GM12864 (cell line): ENCODE measurements at regions not wholly inside any gene's neighbourhood (a gene's known extent, or its start where the extent isn't known, plus 50 kb on each side); places are given as distances from the start of the nearest gene placed in this dataset.
A peak's percentile ranks its signal among the peaks of the same experiment; 100 is the strongest.

ENCODE experiments used
- DNase-seq: peaks from one replicate; pipeline ENCODE4 v3.0.0-alpha.2; 2011; ENCODE audit warnings: low read depth
- H3K4me3 ChIP-seq: 2 replicates; pipeline ENCODE4 v1.5.1; 2011; ENCODE audit warnings: mild to moderate bottlenecking, low read depth, low read length, control low read depth
- CTCF ChIP-seq: IDR thresholded peaks from 2 replicates; pipeline ENCODE4 v1.5.1; 2011; ENCODE audit warnings: low read depth, mild to moderate bottlenecking, moderate library complexity, low read length, control low read depth, inconsistent platforms; ENCODE audit errors: missing control alignments

GRCh38 chr2:194567661-194568017 lies 1089.4 kb upstream of the SLC39A10 start:
- no peak overlapping the region for H3K4me3 ChIP-seq
- DNase-seq = no peak
- TF ChIP-seq CTCF = no peak

- DNase-seq = no peak
- no peak overlapping the region for H3K4me3 ChIP-seq
- no peak for TF ChIP-seq CTCF
These were observed 1089.9 kb upstream of the SLC39A10 start for GRCh38 chr2:194566907-194567660.

- H3K4me3 ChIP-seq = no peak overlapping the region
- no peak for TF ChIP-seq CTCF
- no peak for DNase-seq
These were observed 1092.6 kb upstream of the SLC39A10 start for GRCh38 chr2:194564422-194564821.

GRCh38 chr2:194562329-194562728 lies 1094.7 kb upstream of the SLC39A10 start:
- no peak overlapping the region for H3K4me3 ChIP-seq
- DNase-seq = no peak
- no peak for TF ChIP-seq CTCF

GRCh38 chr2:194559964-194560363 lies 1097.1 kb upstream of the SLC39A10 start:
- peak; percentile 28 for TF ChIP-seq CTCF
- no peak for DNase-seq
- no peak overlapping the region for H3K4me3 ChIP-seq

- DNase-seq = no peak
- H3K4me3 ChIP-seq = no peak overlapping the region
- TF ChIP-seq CTCF = no peak
These were observed 1097.5 kb upstream of the SLC39A10 start for GRCh38 chr2:194559523-194559922.

GRCh38 chr2:194557993-194558392 lies 1099.0 kb upstream of the SLC39A10 start:
- no peak for DNase-seq
- H3K4me3 ChIP-seq = no peak overlapping the region
- no peak for TF ChIP-seq CTCF
